ENCODE measurements at regions not wholly inside any gene's neighbourhood (a gene's known extent, or its start where the extent isn't known, plus 50 kb on each side); places are given as distances from the start of the nearest gene placed in this dataset.

GRCh38 chr4:1533501-1534064 is 127.3 kb upstream of the NKX1-1 start:
- Histone ChIP-seq H3K9me3 (ENCODE audit: low read length) (no peaks in the 10 kb centered on the region), H3K27ac (ENCODE audit: low read depth, low read length, poor library complexity, severe bottlenecking) (no peak overlapping the region), H2AFZ (ENCODE audit: low read length) (no peak overlapping the region), H3K36me3 (ENCODE audit: insufficient read depth, low read length) (no peaks in the 10 kb centered on the region), H3K9me2 (ENCODE audit: insufficient read depth, low read length) (no peaks in the 10 kb centered on the region), H3K4me3 (ENCODE audit: low read depth, low read length, poor library complexity, severe bottlenecking) (no peak overlapping the region), H3K4me1 (ENCODE audit: insufficient read depth, low read length, poor library complexity, severe bottlenecking) (no peaks in the 10 kb centered on the region), H3K79me2 (ENCODE audit: insufficient read depth, low read depth, low read length) (no peaks in the 10 kb centered on the region), H3K4me2 (ENCODE audit: low read length) (no peak overlapping the region), H4K20me1 (ENCODE audit: insufficient read depth, low read length) (no peaks in the 10 kb centered on the region)
- ChIA-PET CTCF (ENCODE audit: unreplicated experiment) (no interaction called here), POLR2A (no interaction called here)
- BruUV-seq (replicated peaks) = no TSS peak
- intact Hi-C loops (cut with micrococcal nuclease; ENCODE audit: unreplicated experiment) = no loop called here
- TF ChIP-seq, protein P1, sequence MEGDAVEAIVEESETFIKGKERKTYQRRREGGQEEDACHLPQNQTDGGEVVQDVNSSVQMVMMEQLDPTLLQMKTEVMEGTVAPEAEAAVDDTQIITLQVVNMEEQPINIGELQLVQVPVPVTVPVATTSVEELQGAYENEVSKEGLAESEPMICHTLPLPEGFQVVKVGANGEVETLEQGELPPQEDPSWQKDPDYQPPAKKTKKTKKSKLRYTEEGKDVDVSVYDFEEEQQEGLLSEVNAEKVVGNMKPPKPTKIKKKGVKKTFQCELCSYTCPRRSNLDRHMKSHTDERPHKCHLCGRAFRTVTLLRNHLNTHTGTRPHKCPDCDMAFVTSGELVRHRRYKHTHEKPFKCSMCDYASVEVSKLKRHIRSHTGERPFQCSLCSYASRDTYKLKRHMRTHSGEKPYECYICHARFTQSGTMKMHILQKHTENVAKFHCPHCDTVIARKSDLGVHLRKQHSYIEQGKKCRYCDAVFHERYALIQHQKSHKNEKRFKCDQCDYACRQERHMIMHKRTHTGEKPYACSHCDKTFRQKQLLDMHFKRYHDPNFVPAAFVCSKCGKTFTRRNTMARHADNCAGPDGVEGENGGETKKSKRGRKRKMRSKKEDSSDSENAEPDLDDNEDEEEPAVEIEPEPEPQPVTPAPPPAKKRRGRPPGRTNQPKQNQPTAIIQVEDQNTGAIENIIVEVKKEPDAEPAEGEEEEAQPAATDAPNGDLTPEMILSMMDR (conservative IDR thresholded peaks at IDR 0.05; ENCODE audit: low read length) = no peak
- no peak for TF ChIP-seq EZH2phosphoT487 (IDR thresholded peaks at IDR 0.05; ENCODE audit: borderline replicate concordance, low read depth, low read length)
- no peak for DNase-seq (ENCODE audit: low spot score)

GRCh38 chr4:1532549-1533395 is 126.5 kb upstream of the NKX1-1 start:
- POLR2A ChIA-PET = no interaction called here
- BruUV-seq (replicated peaks) = no TSS peak
- no peaks in the 10 kb centered on the region for H3K9me2 ChIP-seq (ENCODE audit: insufficient read depth, low read length)
- TF ChIP-seq, protein P1 (conservative IDR thresholded peaks at IDR 0.05; ENCODE audit: low read length) = no peak
- TF ChIP-seq EZH2phosphoT487 (IDR thresholded peaks at IDR 0.05; ENCODE audit: borderline replicate concordance, low read depth, low read length) = no peak
- no peak overlapping the region for H3K4me3 ChIP-seq (ENCODE audit: low read depth, low read length, poor library complexity, severe bottlenecking)
- no peaks in the 10 kb centered on the region for H3K79me2 ChIP-seq (ENCODE audit: insufficient read depth, low read depth, low read length)
- H4K20me1 ChIP-seq (ENCODE audit: insufficient read depth, low read length) = no peaks in the 10 kb centered on the region
- no peak overlapping the region for H3K27ac ChIP-seq (ENCODE audit: low read depth, low read length, poor library complexity, severe bottlenecking)
- H2AFZ ChIP-seq (ENCODE audit: low read length) = no peak overlapping the region
- CTCF ChIA-PET (ENCODE audit: unreplicated experiment) = no interaction called here
- H3K4me2 ChIP-seq (ENCODE audit: low read length) = no peak overlapping the region
- H3K9me3 ChIP-seq (ENCODE audit: low read length) = no peaks in the 10 kb centered on the region
- DNase-seq (ENCODE audit: low spot score) = no peak
- H3K4me1 ChIP-seq (ENCODE audit: insufficient read depth, low read length, poor library complexity, severe bottlenecking) = no peaks in the 10 kb centered on the region
- no peaks in the 10 kb centered on the region for H3K36me3 ChIP-seq (ENCODE audit: insufficient read depth, low read length)
- intact Hi-C loops (cut with micrococcal nuclease; ENCODE audit: unreplicated experiment) = no loop called here

Data from OCI-LY7 (cell line).